ENCODE measurements at regions not wholly inside any gene's neighbourhood (a gene's known extent, or its start where the extent isn't known, plus 50 kb on each side); places are given as distances from the start of the nearest gene placed in this dataset.
"Not testable (repeated sequence)": the region's sequence is repeated elsewhere in the genome, so short reads cannot be mapped to it uniquely, and the experiment has no call there.

DNA sequence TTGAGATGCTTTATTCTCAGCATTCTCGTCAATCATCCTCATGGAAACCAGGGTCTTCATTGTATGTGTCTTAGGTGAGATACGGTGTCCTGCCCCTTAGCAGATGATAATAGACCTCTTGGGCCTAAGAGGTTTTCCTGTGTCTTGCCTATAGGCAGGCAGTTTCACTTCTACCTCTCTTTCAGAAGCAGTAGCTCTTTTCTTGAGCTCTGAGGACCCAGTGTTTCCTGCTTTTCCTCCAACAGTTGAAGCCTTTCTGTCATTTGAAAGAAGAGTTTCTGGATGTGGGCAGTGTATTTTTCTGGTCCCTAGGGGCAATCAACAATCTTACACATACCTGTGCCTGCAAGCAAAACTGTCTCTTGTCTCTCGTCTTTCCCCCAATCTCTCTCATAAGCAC is 1550.3 kb upstream of the LRRTM3 start:
- DNase-seq (ENCODE audit: low spot score), result no peak

DNA sequence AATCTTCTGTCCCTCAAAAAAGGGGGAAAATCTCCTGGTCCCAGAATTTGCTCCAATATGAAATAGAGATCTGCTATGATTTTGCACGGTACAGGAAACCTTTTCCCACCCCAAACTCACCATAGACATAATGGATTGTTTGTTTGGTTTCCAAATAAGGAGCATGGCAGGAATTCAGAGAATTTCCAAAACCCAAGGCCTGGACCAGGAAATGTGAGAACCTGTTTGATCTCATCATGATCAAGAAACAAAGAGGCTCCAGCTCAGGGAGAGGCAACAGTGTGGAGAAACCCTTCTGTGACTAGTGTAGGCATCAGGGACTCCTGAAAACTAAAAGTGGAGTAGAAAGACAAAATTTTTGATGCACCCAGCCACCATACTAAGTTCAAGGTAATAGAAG is 1548.1 kb upstream of the LRRTM3 start:
- no peak for DNase-seq (ENCODE audit: low spot score)

DNA sequence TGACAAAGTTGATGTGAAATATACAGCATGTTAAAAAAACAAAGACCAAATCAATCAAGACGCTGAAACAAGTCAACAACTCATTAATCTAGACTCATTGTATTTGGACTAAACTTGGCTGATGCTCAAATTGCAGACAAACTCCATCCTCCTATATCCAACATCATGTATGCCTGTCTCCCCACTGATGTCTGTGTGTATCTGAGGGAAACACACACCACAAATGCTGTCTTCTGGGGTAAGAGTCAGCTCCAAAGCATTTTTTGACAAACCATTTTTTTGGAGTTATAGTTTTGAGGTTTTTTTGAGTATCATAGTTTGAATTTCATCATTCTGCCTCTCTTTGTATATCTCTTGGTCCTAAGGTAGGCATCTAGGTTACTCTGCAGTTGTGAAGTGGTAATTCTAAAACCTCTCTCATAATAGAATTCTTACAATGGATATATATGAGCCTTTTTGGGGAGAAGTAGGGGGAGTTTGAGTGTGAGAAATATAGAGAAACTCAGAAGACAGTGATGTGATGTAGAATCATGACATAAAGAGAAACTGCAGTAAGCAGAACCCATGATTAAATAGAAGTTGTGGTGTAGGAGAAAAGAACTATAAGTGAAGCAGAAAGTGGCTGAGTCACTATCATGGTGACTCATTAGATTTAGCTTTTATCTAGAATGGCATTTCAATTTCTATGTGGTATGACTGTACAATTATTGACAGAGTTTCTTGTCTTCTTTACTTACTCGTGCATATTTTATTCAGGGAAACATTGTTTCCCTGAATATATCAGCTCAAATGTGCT is 1531.1 kb upstream of the LRRTM3 start:
- DNase-seq (ENCODE audit: low spot score), result peak; percentile 11

DNA sequence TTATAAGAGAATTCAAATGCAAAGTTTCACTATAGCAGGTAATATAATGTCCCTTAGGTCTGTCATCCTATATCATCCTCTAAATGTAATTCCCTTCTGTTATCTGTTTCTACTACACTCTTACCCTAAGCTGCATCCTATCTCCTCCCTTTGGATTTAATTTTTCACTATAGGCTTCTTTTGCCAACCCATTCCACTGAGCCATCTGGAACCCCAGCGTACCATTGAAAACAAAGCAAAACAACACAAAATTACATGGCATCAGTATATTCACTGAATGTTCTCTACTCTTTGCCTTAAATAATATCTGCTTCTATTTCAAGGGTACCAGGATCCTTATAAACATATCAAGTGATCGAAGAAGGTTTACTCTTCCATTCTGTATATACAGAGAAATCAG is 1530.2 kb upstream of the LRRTM3 start:
- no peak for DNase-seq (ENCODE audit: low spot score)

DNA sequence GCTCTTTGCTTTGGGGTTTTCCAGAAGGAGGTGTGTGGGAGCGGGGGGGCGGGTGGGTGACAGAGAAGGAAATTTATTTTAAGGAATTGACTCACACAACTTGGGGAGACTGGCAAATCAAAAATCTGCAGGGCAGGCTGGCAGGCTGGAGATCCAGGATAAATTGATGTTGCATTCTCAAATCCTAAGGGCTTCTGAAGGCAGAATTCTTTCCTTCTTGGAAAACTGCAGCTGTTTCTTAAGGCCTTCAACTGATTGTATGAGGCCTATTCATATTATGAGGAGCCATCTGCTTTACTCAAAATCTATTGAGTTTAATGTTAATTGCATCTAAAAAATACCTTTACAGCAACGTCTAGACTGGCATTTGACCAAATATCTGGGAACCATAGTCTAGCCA is 1528.8 kb upstream of the LRRTM3 start:
- no peak for DNase-seq (ENCODE audit: low spot score)

DNA sequence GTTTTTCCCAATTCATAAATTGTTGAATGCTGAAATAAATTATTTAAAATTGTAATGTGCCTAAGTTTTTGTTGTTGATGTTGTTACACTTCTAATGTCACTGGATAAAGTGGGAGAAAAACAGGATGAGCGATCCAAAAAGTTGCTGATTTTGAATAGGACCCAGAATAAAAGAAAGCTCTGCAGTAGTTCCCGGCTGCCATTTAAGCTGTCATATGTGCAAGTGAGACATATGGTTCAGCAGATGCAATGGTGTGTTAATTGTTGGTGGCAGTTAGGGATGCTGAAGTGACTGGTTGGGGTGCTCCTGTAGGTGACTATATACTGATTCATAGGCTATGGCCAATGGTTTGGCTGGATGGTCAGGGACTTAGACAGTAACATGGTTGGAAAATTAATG is 1517.4 kb upstream of the LRRTM3 start:
- no peak for DNase-seq (ENCODE audit: low spot score)

DNA sequence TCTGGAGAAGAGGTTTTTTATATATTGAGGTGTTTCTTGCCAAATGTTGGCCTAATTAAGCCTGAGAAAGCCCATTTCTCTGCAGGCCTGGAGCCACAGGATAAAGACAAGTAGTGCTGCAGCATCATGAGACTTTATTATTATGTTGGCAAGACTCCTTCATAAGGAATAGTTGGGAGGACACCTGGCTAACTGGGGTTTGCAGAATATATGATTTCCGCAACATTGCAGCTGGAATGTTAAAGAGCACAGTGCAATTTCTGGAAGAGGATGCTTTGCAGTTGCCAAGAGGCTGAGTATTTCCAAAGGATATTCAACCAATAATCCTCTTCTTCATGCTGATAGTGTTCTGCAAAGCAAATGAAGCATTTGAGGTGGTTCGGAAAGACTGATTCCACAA is 1512.8 kb upstream of the LRRTM3 start:
- DNase-seq (ENCODE audit: low spot score), result no peak

DNA sequence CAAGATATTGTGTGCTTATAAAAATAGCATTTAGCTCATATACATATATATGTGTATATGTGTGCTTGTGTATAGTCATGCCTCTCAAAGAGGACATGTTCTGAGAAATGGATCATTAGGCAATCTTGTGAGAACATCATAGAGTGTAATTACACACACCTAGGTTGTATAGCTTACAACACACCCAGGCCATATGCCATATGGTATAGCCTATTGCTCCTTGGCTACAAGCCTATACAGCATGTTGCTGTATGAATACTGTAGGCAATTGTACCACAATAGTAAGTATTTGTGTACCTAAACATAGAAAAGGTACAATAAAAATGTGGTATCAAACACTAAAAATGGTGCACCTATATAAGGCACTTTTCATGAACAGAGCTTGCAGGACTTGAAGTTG is 1510.5 kb upstream of the LRRTM3 start:
- DNase-seq (ENCODE audit: low spot score), result no peak

DNA sequence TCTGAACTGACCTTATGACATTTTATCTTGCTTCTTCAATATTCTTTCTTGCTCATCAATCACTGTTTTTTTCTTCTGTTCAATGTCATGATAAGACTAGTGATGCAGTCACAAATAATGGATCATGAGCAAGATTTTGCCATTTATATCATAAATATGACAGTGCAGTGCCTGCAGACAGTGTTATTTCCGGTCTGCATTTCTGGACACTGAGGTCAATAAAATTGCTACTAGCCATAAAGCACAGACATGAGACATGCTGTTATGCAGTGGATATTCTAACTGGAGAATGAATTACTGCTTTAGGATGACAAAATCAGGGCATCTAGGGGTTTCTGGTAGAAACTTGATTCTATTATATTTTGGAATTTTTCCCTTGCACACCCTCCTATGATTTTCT is 1509.7 kb upstream of the LRRTM3 start:
- no peak for DNase-seq (ENCODE audit: low spot score)

DNA sequence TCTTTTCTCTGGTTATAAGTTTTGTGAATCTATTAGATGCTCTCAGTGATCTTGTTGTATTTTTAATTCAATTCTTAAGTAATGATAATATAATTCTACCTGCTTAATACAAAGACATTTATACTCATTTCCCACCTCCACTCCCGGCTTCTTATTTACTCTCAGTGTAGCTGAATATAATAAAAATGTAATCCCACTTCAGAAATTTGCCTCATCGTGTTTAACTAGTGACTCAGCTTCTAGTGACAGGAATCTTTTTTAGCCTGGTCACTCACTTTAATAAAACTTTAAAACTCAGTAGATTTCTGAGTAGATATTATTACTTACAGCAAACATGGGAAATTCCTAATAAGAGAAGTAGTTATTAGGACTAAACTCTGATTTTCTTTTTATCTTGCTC is 1506.2 kb upstream of the LRRTM3 start:
- no peak for DNase-seq (ENCODE audit: low spot score)

DNA sequence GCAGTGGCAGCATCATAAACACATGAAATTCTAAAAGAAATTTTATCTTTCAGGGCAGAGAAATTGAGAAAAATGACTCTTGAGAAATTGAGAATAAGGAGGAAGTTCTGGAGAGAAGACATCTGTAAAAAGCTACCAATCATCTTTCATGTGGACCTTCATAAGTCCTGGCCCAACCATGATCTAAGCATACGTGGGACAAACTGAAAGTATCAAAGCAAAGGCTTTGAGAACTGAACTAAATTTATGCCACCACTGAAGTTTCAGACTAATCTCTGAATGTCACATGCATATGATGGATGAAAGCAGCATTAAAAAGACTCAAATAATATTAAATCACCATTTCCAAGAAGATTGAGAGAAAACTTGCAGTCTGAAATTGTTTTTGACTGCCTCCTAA is 1502.8 kb upstream of the LRRTM3 start:
- no peak for DNase-seq (ENCODE audit: low spot score)

DNA sequence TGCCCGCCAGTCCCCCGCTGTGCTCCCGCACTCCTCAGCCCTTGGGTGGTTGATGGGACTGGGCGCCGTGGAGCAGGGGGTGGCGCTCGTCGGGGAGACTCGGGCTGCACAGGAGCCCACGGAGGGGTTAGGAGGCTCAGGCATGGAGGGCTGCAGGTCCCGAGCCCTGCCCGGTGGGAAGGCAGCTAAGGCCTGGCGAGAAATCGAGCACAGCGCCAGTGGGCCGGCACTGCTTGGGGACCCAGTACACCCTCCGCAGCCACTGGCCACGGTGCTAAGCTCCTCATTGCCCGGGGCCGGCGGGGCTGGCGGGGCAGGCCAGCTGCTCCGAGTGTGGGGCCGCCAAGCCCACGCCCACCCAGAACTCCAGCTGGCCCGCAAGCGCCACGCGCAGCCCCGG is 1496.5 kb upstream of the LRRTM3 start:
- not testable (repeated sequence) for DNase-seq (ENCODE audit: low spot score)

DNA sequence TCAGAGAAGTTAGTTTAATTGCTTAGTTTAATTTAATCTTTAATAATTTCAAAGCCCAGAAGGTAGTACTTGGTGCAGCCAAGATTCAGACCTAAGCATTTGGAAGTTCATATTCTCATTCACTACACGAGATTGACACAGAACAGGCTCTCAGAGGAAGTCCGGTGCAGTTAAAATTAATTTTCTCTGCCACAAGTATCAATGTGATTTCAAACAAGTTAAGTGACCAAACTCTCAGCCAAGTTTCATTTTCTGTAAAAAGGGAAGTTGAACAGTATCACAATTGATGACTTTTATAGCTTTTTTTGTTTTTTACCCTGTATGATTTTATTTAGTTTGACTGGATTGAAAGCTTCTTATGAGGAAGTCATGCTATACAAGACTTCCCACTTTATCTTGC is 1494.9 kb upstream of the LRRTM3 start:
- DNase-seq (ENCODE audit: low spot score), result no peak

DNA sequence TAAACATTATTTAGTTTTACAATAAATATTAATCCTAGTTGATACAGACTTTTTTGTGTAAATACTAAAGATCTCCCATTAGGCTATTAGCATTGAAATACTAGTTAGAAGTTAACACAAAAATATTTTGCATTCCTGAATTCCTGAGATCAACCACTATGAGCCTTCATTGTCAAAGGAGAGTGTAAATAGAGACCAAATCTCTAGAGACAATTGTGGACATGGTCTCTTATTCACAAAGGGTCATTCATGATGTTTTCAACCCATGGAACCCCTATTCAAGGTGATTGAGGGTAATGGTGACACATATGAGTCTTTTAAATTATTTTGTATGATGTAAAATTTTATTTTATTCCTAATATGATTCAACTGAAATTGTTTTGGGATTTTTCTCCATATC is 1454.8 kb upstream of the LRRTM3 start:
- no peak for DNase-seq (ENCODE audit: low spot score)

DNA sequence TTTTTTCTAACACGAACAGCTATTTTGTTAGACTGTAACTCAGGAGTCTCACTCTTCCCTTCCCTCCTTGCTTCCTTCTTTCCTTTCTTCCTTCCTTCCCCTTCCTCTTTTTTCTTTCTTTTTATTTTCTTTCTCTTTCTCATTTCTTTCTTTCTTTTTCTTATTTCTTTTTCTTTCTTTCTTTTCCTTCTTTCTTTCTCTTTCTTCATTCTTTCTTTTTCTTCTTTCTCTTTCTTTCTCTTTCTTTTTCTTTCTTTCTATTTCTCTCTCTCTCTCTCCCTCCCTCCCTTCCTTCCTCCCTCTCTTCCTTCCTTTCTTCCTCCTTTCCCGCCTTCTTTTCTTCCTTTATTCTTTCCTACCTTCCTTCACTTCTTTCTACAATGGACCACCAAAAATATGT is 1443.0 kb upstream of the LRRTM3 start:
- DNase-seq (ENCODE audit: low spot score), result no peak

DNA sequence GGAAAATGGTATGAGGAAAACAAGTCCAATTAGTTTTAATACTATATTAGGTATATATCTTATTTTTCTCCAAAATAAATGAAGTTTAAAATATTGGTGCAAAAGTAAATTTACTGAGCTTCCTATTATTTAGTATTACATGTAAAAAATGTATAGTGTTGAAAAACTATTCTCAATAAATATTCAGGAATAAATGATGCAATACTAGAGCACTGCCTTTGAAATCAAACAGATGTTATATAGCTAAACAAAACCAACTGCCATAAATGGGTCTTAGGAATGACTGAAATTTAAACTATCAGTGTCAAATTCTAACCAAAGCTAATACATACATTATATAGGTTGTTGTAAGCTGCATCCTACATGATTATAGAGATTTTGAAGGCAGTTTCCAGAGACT is 1434.0 kb upstream of the LRRTM3 start:
- DNase-seq (ENCODE audit: low spot score), result no peak

DNA sequence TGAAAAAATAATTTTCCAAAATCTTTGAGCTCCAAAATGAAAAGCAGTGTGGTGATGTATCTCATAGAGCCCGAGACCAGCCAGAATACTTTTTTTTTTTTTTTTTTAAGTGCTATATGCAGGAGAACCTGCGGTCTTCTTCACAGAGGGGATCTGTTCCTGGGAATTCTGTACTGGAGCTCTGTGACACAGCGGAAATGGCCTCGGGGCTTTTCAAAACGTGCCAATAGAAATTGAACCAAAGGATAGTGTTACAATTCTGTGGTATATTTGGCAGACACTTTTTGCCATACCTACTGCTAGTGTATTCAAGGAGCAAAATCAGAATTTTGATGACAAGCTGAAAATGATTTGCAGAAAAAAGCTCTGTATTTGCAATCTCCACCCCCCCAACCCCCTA is 1429.3 kb upstream of the LRRTM3 start:
- DNase-seq (ENCODE audit: low spot score), result no peak

DNA sequence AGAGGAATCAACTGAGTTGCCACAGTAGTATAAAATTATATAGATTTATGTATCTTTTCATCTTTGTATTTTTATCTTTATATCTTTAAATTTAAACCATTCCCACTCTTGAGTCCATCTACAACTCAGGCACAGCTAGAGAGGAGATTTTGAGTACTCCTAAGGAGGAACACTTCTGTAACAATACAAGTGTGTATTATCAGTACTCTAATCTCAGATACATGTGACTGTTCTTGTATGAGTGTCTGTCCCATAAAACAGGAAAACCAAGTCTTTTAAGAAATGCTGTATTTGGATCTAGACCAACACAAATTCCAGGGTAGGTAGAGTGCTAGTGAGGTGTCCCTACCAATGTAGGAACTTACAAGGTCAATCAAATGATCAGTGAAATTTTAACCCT is 1428.0 kb upstream of the LRRTM3 start:
- no peak for DNase-seq (ENCODE audit: low spot score)

DNA sequence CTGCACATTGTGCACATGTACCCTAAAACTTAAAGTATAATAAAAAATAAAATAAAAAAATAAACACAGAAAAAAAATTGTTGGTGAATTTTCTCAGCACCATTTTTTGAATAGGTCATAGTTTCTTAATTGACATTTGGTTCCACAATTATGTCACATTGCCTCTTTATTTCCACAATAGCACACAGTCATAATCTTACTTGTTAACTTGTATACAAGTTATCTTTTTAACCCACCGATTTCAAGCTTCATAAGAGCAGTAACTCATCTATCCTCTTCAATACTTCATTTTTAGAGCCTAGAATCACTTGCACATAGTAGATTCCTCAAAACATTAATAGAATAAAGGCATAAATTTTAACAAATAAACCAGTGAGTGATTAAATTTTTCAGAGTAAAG is 1425.1 kb upstream of the LRRTM3 start:
- DNase-seq (ENCODE audit: low spot score), result no peak

DNA sequence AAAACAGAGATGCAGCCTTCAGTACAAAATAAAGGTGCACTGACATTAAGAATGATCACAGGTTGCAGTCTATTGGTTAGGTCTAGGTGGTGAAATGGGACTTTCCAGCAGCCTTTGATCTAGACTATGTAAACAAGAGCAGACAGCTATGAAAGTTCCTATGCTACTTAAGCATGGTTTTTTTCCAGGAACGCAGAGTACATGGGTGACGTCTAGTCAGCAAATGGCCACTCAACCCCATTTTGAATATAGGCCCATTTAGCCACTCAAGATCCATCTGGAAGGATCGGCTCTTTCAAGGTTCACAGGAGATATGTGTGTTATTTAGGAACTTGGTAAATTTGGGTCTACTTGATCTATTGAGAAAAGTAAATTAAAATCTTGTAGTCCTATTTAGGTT is 1424.6 kb upstream of the LRRTM3 start:
- DNase-seq (ENCODE audit: low spot score), result no peak

DNA sequence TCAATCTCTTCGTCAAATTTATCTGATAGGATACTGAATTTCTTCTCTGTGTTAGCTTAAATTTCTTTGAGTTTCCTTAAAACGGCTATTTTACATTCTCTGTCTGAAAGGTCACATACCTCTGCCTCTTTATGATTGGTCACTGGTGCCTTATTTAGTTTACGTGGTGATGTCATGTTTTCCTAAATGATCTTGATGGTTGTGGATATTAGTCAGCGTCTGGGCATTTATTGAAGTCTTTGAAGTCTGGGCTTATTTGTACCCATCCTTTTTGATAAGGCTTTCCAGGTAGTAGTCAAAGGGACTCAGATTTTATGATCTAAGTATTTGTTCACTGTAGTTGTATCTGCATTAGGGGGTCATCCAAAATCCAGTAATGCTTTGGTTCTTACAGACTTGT is 1407.5 kb upstream of the LRRTM3 start:
- DNase-seq (ENCODE audit: low spot score), result peak; percentile 19

DNA sequence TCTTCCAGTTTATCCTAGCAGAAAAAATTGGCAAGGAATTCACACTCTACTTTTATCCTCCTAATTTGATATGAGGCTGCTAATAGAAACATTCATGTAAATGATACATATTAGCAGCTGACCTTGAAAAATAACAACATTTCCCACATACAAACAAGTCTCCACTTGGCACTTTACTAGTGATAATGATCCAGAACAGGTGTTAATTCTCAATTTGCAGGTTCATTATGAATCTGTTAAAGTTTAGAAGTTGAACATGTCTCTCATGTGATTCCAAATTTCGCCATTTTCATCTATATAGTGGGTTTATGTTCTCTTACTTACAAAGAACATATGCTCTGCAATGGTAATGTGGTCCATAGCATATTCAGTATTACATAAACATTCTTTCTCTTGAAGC is 1396.8 kb upstream of the LRRTM3 start:
- DNase-seq (ENCODE audit: low spot score), result no peak

DNA sequence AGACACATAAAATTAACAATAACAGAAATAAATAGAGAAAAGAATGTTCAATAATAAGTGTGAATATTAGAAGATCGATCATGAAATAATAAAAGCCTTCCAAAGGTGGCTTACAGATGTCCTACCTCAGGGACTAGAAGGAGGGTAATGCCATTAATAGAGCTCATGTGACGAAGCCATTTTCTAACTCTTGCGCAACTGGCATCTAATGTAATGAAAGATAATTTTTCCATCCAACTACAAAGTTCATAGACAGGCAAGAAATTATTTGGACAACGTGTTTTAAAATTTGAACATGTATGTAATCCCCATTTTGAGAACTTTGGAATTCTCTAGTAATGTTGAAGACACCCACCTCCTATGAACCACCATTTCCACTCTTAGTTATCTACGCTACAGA is 1394.3 kb upstream of the LRRTM3 start:
- no peak for DNase-seq (ENCODE audit: low spot score)

DNA sequence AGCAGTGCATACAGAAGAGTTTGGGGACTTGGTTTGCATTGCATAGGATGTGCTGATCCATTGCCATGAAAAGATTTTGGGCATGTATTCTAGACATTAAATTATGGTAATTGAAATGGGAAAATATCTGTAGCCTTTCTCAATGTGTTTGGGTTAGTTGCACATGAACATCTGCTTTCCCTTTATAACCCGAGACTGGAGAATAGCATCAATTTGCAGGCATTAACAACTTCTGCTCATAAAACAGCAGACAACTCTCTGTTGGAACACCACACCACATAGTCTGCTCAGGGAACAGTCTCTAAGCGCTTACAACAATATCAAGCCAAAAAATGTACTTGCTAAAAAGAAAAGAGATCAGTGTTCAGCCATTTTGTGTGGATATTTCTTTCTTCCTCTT is 1391.1 kb upstream of the LRRTM3 start:
- DNase-seq (ENCODE audit: low spot score), result no peak

DNA sequence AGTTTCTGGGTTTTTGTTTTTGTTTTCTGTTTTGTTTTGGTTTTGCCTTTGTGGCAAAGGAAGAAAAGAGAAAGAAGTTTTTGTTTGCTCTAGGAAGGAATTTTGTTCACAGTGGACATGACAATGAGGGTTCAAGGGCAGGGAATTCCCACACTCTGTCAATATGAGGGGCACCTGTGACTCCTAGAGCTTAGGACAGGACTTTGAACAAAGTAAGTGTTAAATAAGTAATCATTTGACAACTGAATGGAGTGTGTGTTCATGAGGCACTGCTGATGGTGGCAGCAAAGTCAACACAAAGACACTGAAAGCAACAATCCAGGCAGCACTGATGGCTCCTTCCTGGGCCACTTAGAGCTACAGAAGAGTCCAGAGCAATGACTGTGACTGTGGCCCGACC is 1381.1 kb upstream of the LRRTM3 start:
- DNase-seq (ENCODE audit: low spot score), result no peak
